GM18868 (cell line): ENCODE measurements at regions not wholly inside any gene's neighbourhood (a gene's known extent, or its start where the extent isn't known, plus 50 kb on each side); places are given as distances from the start of the nearest gene placed in this dataset.

Experiments
- ATAC-seq: cut with Tn5 transposase; IDR thresholded peaks from one replicate; pipeline ENCODE4 v1.9.1; 2021; ENCODE audit warnings: mild to moderate bottlenecking, moderate library complexity; ENCODE audit not compliant: unreplicated experiment

- no peak for ATAC-seq
Measured at GRCh38 chr20:6693178-6693807, 74.2 kb upstream of the BMP2 start.

- ATAC-seq = no peak
Measured at GRCh38 chr20:6692566-6693173, 74.8 kb upstream of the BMP2 start.

- ATAC-seq = no peak
Measured at GRCh38 chr20:6691516-6691915, 76.0 kb upstream of the BMP2 start.

- ATAC-seq = no peak
Measured at GRCh38 chr20:6689339-6689973, 78.0 kb upstream of the BMP2 start.

- ATAC-seq = no peak
Measured at GRCh38 chr20:6686171-6686570, 81.3 kb upstream of the BMP2 start.

DNA sequence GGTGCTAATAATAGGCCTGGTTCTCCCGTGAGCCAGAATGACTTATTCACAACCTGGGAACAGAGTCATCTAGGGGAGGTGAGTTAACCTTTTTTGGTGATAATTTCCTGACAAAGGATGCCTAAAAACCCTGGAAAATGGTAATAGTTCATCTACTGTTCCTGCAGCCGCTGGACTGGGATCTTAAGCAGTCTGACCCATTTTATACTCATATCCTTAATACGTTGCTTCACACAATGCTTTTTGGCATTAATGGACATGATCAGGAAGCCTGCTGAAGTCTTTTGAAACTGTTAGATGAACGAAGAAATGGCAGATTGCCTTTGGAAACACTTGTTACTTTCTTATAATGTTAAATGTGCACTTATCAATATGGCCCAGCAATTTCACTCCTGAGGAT lies 81.9 kb upstream of the BMP2 start:
- ATAC-seq = no peak

DNA sequence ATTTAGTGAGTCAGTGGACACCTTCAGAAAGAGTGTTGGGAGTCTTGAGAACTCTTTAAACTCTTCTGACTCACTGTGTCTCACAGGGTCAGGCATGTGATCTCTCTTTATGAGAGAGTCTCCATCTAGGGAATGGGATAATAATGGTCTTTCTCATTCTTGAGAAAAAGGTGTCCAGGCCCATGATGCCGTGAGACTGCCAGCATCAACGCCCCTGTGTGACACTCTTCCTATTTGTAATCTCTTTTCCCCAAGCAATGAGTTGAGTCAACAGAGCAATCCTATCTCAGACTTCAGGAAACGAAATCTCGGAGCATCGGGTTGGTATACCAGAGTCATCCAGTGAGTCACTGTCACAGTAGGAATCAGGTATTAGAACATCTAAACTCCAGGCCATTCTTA lies 82.3 kb upstream of the BMP2 start:
- ATAC-seq = no peak

DNA sequence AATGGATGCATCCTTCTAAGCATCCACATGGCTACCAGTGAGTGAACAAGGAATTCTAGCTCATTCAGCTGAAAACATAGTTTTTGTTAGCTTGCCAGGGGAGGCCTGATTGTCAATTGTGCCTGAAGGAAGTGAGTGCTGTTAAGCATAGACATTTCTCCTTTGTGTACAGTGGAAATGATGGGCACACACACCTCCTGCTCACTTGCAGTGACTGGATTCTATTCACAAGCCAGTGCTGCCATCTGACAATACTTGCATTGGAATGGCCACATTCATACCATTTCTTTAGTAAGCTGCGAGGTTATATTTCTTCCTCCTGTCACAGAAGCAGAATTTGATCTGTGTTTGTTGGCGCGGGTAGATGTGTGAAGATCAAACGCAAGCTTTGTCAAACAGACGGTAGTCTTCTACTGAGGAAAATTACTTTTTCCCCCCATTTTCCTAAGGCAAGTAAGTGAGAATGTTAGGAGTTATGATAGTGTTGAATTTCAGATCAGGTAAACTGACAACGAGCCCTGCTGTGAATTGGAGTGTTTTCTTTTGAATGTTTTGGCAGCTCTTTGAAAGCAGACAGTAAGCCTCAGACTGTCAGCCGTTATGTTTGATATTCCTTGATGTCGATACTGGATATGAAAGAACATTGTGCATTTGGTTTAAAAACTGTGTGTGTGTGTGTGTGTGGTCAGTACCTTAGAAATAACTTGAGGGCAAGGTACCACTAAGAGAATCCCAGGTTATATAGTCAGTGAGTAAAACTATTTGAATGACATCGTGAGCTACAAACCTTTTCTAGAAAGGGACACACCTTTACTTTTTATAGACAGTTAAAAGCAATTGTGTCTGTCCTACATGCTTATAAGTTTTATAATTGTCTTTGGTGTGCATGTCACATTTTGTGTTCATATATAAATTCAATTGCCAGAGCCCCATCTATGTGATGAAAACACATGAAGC lies 84.2 kb upstream of the BMP2 start:
- no peak for ATAC-seq

GRCh38 chr20:6680854-6681253 lies 86.6 kb upstream of the BMP2 start:
- no peak for ATAC-seq

DNA sequence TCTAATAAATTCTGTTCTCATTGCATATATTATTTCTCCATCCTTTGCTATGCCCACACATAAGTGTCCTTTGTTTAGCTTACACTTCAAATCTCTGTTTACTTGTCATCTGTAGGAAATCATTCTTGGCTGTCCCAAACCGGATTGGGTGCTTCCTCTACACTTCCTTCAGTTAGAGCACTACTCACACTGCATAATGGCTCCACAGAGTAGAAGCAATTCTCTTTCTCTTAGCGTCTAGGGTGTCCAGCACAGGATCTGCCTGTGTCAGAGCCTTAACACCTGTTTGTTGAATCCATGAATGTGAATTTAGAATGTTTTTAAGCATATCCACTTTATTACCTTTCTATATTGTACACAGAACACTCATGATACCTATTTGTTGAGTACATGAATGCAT lies 87.0 kb upstream of the BMP2 start:
- ATAC-seq = no peak

- ATAC-seq = no peak
Measured at GRCh38 chr20:6679086-6679485, 88.4 kb upstream of the BMP2 start.

GRCh38 chr20:6678101-6678500 lies 89.4 kb upstream of the BMP2 start:
- ATAC-seq = no peak

- ATAC-seq = no peak
Measured at GRCh38 chr20:6674831-6675230, 92.7 kb upstream of the BMP2 start.

GRCh38 chr20:6673071-6673470 lies 94.4 kb upstream of the BMP2 start:
- ATAC-seq = no peak

- ATAC-seq = no peak
Measured at GRCh38 chr20:6671829-6672228, 95.7 kb upstream of the BMP2 start.

GRCh38 chr20:6668546-6668945 lies 98.9 kb upstream of the BMP2 start:
- ATAC-seq = no peak

- no peak for ATAC-seq
Measured at GRCh38 chr20:6665621-6666355, 101.7 kb upstream of the BMP2 start.

- ATAC-seq = no peak
Measured at GRCh38 chr20:6665161-6665560, 102.3 kb upstream of the BMP2 start.

- ATAC-seq = no peak
Measured at GRCh38 chr20:6664574-6664973, 102.9 kb upstream of the BMP2 start.

- ATAC-seq = no peak
Measured at GRCh38 chr20:6663751-6664388, 103.6 kb upstream of the BMP2 start.
